ENCODE measurements at regions not wholly inside any gene's neighbourhood (a gene's known extent, or its start where the extent isn't known, plus 50 kb on each side); places are given as distances from the start of the nearest gene placed in this dataset.

GRCh38 chr2:2573658-2574293, 242.7 kb upstream of the MYT1L start:
- TF ChIP-seq HNF4G (IDR thresholded peaks at IDR 0.05), result no peak
- no peak for TF ChIP-seq SP1 (IDR thresholded peaks at IDR 0.05)
- TF ChIP-seq, protein P1, sequence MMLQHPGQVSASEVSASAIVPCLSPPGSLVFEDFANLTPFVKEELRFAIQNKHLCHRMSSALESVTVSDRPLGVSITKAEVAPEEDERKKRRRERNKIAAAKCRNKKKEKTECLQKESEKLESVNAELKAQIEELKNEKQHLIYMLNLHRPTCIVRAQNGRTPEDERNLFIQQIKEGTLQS (IDR thresholded peaks at IDR 0.05), result no peak
- no peak for TF ChIP-seq HNF4A (conservative IDR thresholded peaks at IDR 0.05)
- TF ChIP-seq RAD21 (IDR thresholded peaks at IDR 0.05), result no peak
- no peak for TF ChIP-seq EGR1 (IDR thresholded peaks at IDR 0.05; ENCODE audit: low read depth in 2 of 2)
- DNase-seq (ENCODE audit: low spot score), result peak; percentile 20
- H3K9ac ChIP-seq (ENCODE audit: low read depth in 1 of 2, low read length in 2 of 2), result no peak overlapping the region
- no peaks in the 10 kb centered on the region for H3K9me3 ChIP-seq (ENCODE audit: control insufficient read depth in 4 of 4, low read length in 3 of 4)
- H3K4me3 ChIP-seq (ENCODE audit: low read depth in 1 of 3, low read length in 3 of 3), result no peak overlapping the region
- no peaks in the 10 kb centered on the region for H3K27me3 ChIP-seq (ENCODE audit: control insufficient read depth in 4 of 4, insufficient read depth in 4 of 4, low read length in 3 of 4)
- no peak overlapping the region for H3K27ac ChIP-seq (ENCODE audit: low read depth in 1 of 2, low read length in 2 of 2)
- H3K36me3 ChIP-seq (ENCODE audit: control insufficient read depth in 4 of 4, insufficient read depth in 3 of 4, low read depth in 1 of 4, low read length in 3 of 4), result no peaks in the 10 kb centered on the region
- H3K4me1 ChIP-seq (ENCODE audit: control insufficient read depth in 4 of 4, insufficient read depth in 4 of 4, low read length in 3 of 4), result no peaks in the 10 kb centered on the region
- 92% methylated on average over 15 of the region's 15 CpGs for WGBS

DNA sequence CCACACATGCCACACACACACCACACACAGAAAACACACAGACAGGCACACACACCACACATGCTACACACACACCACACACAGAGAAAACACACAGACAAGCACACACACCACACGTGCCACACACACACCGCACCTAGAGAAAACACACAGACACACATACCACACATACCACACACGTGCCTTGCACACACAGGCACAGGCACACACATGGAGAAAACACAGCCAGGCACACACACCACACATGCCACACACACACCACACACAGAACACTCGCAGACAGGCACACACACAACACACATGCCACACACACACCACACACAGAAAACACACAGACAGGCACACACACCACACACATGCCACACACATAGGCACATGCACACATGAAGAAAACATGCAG, 242.1 kb upstream of the MYT1L start:
- Histone ChIP-seq H3K27ac (ENCODE audit: low read depth in 1 of 2, low read length in 2 of 2) (no peak overlapping the region), H3K36me3 (ENCODE audit: control insufficient read depth in 4 of 4, insufficient read depth in 3 of 4, low read depth in 1 of 4, low read length in 3 of 4) (no peaks in the 10 kb centered on the region), H3K9ac (ENCODE audit: low read depth in 1 of 2, low read length in 2 of 2) (no peak overlapping the region), H3K27me3 (ENCODE audit: control insufficient read depth in 4 of 4, insufficient read depth in 4 of 4, low read length in 3 of 4) (no peaks in the 10 kb centered on the region), H3K9me3 (ENCODE audit: control insufficient read depth in 4 of 4, low read length in 3 of 4) (no peaks in the 10 kb centered on the region), H3K4me1 (ENCODE audit: control insufficient read depth in 4 of 4, insufficient read depth in 4 of 4, low read length in 3 of 4) (no peaks in the 10 kb centered on the region), H3K4me3 (ENCODE audit: low read depth in 1 of 3, low read length in 3 of 3) (no peak overlapping the region)
- no peak for DNase-seq (ENCODE audit: low spot score)
- WGBS, result 94% methylated on average over 4 of the region's 4 CpGs
- TF ChIP-seq HNF4G (IDR thresholded peaks at IDR 0.05), result no peak
- no peak for TF ChIP-seq CTCF (IDR thresholded peaks at IDR 0.05; ENCODE audit: low read depth, low read length, missing input control)
- no peak for TF ChIP-seq YY1 (IDR thresholded peaks at IDR 0.05)
- TF ChIP-seq JUND (IDR thresholded peaks at IDR 0.05), result no peak
- no peak for TF ChIP-seq TAF1 (conservative IDR thresholded peaks at IDR 0.05)
- no peak for TF ChIP-seq RXRA (IDR thresholded peaks at IDR 0.05)
- no peak for TF ChIP-seq GABPA (IDR thresholded peaks at IDR 0.05 in 1 of 2, conservative IDR thresholded peaks at IDR 0.05 in 1 of 2)

GRCh38 chr2:2572393-2573204, 241.5 kb upstream of the MYT1L start:
- TF ChIP-seq HNF4G (IDR thresholded peaks at IDR 0.05) (no peak), FOXA2 (IDR thresholded peaks at IDR 0.05) (no peak), SP1 (IDR thresholded peaks at IDR 0.05) (no peak), CTCF (IDR thresholded peaks at IDR 0.05; ENCODE audit: low read depth, low read length, missing input control) (no peak), MAX (IDR thresholded peaks at IDR 0.05) (no peak), RXRA (IDR thresholded peaks at IDR 0.05) (no peak), YY1 (IDR thresholded peaks at IDR 0.05) (no peak), EGR1 (IDR thresholded peaks at IDR 0.05; ENCODE audit: low read depth in 2 of 2) (no peak), GABPA (IDR thresholded peaks at IDR 0.05 in 1 of 2, conservative IDR thresholded peaks at IDR 0.05 in 1 of 2) (no peak), RAD21 (IDR thresholded peaks at IDR 0.05) (no peak), JUND (IDR thresholded peaks at IDR 0.05) (no peak)
- TF ChIP-seq, protein P1 (IDR thresholded peaks at IDR 0.05), result no peak
- Histone ChIP-seq H3K4me3 (ENCODE audit: low read depth in 1 of 3, low read length in 3 of 3) (no peak overlapping the region), H3K9me3 (ENCODE audit: control insufficient read depth in 4 of 4, low read length in 3 of 4) (no peaks in the 10 kb centered on the region), H3K27ac (ENCODE audit: low read depth in 1 of 2, low read length in 2 of 2) (no peak overlapping the region), H3K36me3 (ENCODE audit: control insufficient read depth in 4 of 4, insufficient read depth in 3 of 4, low read depth in 1 of 4, low read length in 3 of 4) (no peaks in the 10 kb centered on the region), H3K9ac (ENCODE audit: low read depth in 1 of 2, low read length in 2 of 2) (no peak overlapping the region), H3K4me1 (ENCODE audit: control insufficient read depth in 4 of 4, insufficient read depth in 4 of 4, low read length in 3 of 4) (no peaks in the 10 kb centered on the region), H3K27me3 (ENCODE audit: control insufficient read depth in 4 of 4, insufficient read depth in 4 of 4, low read length in 3 of 4) (no peaks in the 10 kb centered on the region)
- WGBS, result 94% methylated on average over 25 of the region's 25 CpGs
- no peak for DNase-seq (ENCODE audit: low spot score)

All from liver (tissue), 8 donors.